ENCODE measurements at regions not wholly inside any gene's neighbourhood (a gene's known extent, or its start where the extent isn't known, plus 50 kb on each side); places are given as distances from the start of the nearest gene placed in this dataset.
"Not testable (repeated sequence)": the region's sequence is repeated elsewhere in the genome, so short reads cannot be mapped to it uniquely, and the experiment has no call there.

- TF ChIP-seq POLR2AphosphoS5 (IDR thresholded peaks at IDR 0.05); CTCF (IDR thresholded peaks at IDR 0.05; ENCODE audit: poor library complexity, severe bottlenecking); REST (IDR thresholded peaks at IDR 0.05; ENCODE audit: borderline replicate concordance); EZH2 (IDR thresholded peaks at IDR 0.05; ENCODE audit: borderline replicate concordance, insufficient read depth, low read length, poor library complexity, severe bottlenecking); TAF1 (IDR thresholded peaks at IDR 0.05; ENCODE audit: low read depth); EP300 (conservative IDR thresholded peaks at IDR 0.05; ENCODE audit: poor library complexity, severe bottlenecking): not testable (repeated sequence)
Observed at GRCh38 chr15:44856284-44856683, 100.2 kb upstream of the TERB2 start.

Data from neural cell (in vitro differentiated cells).